ENCODE measurements at regions not wholly inside any gene's neighbourhood (a gene's known extent, or its start where the extent isn't known, plus 50 kb on each side); places are given as distances from the start of the nearest gene placed in this dataset.
A peak's percentile ranks its signal among the peaks of the same experiment; 100 is the strongest.

DNA sequence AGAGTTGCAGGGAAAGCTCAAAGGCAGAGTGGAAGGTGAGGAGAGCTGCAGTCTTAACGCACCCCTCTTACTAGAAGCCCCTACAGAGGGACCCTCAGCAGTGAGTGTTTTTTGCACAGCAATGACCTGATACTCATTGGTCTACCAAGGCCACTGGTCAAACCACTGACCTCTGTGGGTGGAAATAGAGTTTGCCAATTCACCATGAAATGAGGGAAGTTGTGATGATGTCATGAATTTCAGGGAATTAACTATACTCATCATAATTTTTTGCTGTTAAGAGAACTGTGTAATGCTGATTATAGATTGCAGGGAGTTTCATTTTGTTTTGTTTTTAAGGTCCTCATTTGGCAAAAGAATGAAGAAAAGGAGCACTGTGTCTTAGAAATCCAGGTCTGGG lies 101.7 kb upstream of the SMAD3 start (continued):
- TF ChIP-seq, protein P1, sequence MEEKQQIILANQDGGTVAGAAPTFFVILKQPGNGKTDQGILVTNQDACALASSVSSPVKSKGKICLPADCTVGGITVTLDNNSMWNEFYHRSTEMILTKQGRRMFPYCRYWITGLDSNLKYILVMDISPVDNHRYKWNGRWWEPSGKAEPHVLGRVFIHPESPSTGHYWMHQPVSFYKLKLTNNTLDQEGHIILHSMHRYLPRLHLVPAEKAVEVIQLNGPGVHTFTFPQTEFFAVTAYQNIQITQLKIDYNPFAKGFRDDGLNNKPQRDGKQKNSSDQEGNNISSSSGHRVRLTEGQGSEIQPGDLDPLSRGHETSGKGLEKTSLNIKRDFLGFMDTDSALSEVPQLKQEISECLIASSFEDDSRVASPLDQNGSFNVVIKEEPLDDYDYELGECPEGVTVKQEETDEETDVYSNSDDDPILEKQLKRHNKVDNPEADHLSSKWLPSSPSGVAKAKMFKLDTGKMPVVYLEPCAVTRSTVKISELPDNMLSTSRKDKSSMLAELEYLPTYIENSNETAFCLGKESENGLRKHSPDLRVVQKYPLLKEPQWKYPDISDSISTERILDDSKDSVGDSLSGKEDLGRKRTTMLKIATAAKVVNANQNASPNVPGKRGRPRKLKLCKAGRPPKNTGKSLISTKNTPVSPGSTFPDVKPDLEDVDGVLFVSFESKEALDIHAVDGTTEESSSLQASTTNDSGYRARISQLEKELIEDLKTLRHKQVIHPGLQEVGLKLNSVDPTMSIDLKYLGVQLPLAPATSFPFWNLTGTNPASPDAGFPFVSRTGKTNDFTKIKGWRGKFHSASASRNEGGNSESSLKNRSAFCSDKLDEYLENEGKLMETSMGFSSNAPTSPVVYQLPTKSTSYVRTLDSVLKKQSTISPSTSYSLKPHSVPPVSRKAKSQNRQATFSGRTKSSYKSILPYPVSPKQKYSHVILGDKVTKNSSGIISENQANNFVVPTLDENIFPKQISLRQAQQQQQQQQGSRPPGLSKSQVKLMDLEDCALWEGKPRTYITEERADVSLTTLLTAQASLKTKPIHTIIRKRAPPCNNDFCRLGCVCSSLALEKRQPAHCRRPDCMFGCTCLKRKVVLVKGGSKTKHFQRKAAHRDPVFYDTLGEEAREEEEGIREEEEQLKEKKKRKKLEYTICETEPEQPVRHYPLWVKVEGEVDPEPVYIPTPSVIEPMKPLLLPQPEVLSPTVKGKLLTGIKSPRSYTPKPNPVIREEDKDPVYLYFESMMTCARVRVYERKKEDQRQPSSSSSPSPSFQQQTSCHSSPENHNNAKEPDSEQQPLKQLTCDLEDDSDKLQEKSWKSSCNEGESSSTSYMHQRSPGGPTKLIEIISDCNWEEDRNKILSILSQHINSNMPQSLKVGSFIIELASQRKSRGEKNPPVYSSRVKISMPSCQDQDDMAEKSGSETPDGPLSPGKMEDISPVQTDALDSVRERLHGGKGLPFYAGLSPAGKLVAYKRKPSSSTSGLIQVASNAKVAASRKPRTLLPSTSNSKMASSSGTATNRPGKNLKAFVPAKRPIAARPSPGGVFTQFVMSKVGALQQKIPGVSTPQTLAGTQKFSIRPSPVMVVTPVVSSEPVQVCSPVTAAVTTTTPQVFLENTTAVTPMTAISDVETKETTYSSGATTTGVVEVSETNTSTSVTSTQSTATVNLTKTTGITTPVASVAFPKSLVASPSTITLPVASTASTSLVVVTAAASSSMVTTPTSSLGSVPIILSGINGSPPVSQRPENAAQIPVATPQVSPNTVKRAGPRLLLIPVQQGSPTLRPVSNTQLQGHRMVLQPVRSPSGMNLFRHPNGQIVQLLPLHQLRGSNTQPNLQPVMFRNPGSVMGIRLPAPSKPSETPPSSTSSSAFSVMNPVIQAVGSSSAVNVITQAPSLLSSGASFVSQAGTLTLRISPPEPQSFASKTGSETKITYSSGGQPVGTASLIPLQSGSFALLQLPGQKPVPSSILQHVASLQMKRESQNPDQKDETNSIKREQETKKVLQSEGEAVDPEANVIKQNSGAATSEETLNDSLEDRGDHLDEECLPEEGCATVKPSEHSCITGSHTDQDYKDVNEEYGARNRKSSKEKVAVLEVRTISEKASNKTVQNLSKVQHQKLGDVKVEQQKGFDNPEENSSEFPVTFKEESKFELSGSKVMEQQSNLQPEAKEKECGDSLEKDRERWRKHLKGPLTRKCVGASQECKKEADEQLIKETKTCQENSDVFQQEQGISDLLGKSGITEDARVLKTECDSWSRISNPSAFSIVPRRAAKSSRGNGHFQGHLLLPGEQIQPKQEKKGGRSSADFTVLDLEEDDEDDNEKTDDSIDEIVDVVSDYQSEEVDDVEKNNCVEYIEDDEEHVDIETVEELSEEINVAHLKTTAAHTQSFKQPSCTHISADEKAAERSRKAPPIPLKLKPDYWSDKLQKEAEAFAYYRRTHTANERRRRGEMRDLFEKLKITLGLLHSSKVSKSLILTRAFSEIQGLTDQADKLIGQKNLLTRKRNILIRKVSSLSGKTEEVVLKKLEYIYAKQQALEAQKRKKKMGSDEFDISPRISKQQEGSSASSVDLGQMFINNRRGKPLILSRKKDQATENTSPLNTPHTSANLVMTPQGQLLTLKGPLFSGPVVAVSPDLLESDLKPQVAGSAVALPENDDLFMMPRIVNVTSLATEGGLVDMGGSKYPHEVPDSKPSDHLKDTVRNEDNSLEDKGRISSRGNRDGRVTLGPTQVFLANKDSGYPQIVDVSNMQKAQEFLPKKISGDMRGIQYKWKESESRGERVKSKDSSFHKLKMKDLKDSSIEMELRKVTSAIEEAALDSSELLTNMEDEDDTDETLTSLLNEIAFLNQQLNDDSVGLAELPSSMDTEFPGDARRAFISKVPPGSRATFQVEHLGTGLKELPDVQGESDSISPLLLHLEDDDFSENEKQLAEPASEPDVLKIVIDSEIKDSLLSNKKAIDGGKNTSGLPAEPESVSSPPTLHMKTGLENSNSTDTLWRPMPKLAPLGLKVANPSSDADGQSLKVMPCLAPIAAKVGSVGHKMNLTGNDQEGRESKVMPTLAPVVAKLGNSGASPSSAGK (IDR thresholded peaks at IDR 0.05), result no peak
- no peak for TF ChIP-seq POLR2AphosphoS5 (IDR thresholded peaks at IDR 0.05; ENCODE audit: control insufficient read depth, insufficient read depth, low read depth, low read length)
- TF ChIP-seq, protein P2, sequence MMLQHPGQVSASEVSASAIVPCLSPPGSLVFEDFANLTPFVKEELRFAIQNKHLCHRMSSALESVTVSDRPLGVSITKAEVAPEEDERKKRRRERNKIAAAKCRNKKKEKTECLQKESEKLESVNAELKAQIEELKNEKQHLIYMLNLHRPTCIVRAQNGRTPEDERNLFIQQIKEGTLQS (IDR thresholded peaks at IDR 0.05), result peak; percentile 92
- TF ChIP-seq, protein P2 (CRISPR knock-in tag; conservative IDR thresholded peaks at IDR 0.05), result no peak
- no peak for TF ChIP-seq ZNF324 (CRISPR knock-in tag; IDR thresholded peaks at IDR 0.05)
- TF ChIP-seq ETS2 (tag; IDR thresholded peaks at IDR 0.05; ENCODE audit: borderline replicate concordance, poor library complexity, severe bottlenecking), result no peak
- TF ChIP-seq, protein P3, sequence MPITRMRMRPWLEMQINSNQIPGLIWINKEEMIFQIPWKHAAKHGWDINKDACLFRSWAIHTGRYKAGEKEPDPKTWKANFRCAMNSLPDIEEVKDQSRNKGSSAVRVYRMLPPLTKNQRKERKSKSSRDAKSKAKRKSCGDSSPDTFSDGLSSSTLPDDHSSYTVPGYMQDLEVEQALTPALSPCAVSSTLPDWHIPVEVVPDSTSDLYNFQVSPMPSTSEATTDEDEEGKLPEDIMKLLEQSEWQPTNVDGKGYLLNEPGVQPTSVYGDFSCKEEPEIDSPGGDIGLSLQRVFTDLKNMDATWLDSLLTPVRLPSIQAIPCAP (CRISPR knock-in tag; IDR thresholded peaks at IDR 0.05; ENCODE audit: borderline replicate concordance), result no peak
- no peak for TF ChIP-seq GTF2F1 (IDR thresholded peaks at IDR 0.05; ENCODE audit: low read depth, low read length)
- TF ChIP-seq JUND (IDR thresholded peaks at IDR 0.05; ENCODE audit: borderline replicate concordance, low read depth, low read length), result no peak
- TF ChIP-seq JUND (tag; IDR thresholded peaks at IDR 0.05; ENCODE audit: borderline replicate concordance, low read depth, low read length), result peak; percentile 64; the same call in 1 of the 3 replicates
- no peak for TF ChIP-seq ZNF134 (CRISPR knock-in tag; conservative IDR thresholded peaks at IDR 0.05)
- no peak for TF ChIP-seq NRF1 (conservative IDR thresholded peaks at IDR 0.05 in 1 of 2, IDR thresholded peaks at IDR 0.05 in 1 of 2)
- peak; percentile 88 for TF ChIP-seq ATF7 (IDR thresholded peaks at IDR 0.05)
- TF ChIP-seq MAFK (IDR thresholded peaks at IDR 0.05; ENCODE audit: low read length), result peak; percentile 41
- peak; percentile 65 for TF ChIP-seq C11orf30 (IDR thresholded peaks at IDR 0.05; ENCODE audit: low read depth)
